Breast epithelium (tissue), 3 donors: ENCODE measurements at regions not wholly inside any gene's neighbourhood (a gene's known extent, or its start where the extent isn't known, plus 50 kb on each side); places are given as distances from the start of the nearest gene placed in this dataset.

Experiments used
- CTCF ChIP-seq, 3 donors: fragments of 450-650 bp; IDR thresholded peaks; one replicate each; pipeline ENCODE4 v1.5.1; 2016 to 2017; ENCODE audit warnings: antibody characterized with exemption in 3 of 3, mild to moderate bottlenecking in 3 of 3, moderate library complexity in 3 of 3
- POLR2AphosphoS5 ChIP-seq, 3 donors: sonication (generic); formaldehyde crosslinking; IDR thresholded peaks; one replicate each; pipeline ENCODE4 v1.6.1; 2017; ENCODE audit warnings: antibody characterized with exemption in 3 of 3

- no peak for TF ChIP-seq CTCF (IDR thresholded peaks at IDR 0.05)
- TF ChIP-seq POLR2AphosphoS5 (IDR thresholded peaks at IDR 0.05), result no peak
Observed at GRCh38 chr17:68125111-68125870, 89.8 kb downstream of the KPNA2 start.
